Iris pigment epithelial cell (primary cell): ENCODE measurements at regions not wholly inside any gene's neighbourhood (a gene's known extent, or its start where the extent isn't known, plus 50 kb on each side); places are given as distances from the start of the nearest gene placed in this dataset.

ENCODE experiments used
- DNase-seq: peaks from one replicate; pipeline ENCODE4 v3.0.0-alpha.2; 2011; ENCODE audit warnings: low read depth

DNA sequence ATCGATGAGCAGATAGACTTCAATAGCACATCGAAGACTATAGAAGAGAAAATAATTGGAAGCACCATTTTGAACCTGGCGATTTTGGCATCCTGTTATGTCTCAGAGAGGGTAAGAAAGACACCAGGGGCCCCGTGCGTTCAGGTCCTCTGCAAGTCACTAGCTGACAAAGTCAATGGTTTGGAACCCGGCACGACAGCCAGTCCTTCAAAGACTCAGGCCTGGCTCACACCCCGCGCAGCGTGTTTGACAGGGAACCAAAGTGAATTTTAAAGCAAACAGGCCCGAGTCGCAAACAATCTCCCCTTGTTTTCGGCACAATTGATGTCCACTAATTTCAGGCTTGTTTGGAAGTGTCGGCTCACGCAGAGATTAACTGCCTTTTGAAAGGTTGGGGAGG, 716.6 kb downstream of the BRD1 start:
- no peak for DNase-seq

DNA sequence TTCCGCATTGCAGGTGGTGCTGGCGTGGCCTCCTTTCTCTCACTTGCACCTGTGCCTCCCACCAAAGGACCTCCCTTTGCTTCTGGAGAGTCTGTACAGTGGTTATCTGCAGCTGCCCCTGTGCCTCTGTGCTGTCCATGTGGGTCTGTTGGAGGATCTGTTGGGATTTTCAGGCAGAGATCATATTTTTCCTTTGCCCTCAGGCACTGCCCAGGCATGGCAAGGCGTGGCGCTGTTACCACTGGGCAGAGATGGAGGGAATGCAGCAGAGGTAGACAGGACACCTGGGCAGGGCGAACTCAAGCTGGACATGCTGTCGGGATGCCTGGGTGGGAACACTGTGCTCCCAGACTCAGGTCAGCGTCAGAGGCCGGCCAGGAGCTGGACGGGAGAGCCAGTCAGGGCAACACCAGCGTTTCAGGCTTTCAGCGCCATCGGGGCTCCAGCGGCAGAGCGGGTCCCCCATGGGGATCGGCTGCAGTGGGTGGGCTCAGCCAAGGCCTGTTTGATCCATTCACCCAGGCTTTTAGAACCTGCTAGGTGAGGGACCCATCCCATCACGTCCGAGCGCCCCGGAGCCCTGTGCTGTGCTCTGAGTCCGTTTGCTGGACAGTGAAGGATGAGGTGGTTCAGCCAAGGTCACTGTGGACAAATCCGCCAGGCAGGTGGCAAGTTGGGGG, 718.9 kb downstream of the BRD1 start:
- DNase-seq, result no peak

DNA sequence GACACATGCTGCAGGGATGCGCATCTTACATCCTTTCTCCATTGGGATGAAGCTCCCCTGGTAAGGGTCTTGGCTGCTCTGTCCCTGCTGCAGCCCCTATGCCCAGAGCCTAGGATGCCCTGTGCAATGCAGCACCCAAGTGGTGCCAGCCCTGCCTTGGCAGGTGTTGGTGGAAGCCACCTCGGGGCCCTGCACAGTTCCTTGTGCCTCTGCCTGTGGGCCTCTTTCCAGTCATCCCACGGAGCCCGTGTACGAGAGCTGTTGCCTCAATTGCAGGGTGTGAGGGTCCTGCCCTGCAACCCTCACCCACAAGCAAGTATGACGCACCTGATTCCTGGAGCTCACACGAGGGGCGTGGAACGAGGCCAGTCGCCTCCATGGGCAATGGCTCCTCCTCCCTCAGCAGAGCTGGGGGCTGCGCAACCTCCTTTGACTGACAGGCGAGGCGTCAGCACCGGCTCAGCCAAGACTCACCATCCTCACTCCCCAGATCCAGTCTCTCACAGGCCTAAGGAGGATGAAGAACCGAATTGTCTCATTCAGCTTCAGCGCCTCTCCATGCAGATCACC, 719.6 kb downstream of the BRD1 start:
- no peak for DNase-seq

DNA sequence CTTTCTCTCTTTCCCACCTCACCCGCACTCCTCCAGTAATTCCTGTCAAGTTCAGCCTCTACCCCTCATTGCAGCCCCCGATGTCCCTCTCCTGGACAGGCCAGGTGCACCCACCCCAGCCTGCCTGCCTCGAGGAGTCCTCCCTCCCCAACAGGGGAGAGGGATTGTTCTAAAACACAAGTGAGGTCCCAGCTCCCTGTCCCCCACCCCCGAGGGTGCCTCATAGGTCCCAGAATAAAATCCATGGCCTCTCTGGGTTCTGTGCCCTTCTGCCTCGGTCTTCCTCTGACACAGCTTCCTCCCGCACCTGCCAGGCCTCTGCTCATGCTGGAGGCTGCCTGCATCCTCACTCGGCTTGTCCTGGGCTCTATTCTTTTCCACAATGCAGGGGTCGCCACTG, 720.1 kb downstream of the BRD1 start:
- no peak for DNase-seq

DNA sequence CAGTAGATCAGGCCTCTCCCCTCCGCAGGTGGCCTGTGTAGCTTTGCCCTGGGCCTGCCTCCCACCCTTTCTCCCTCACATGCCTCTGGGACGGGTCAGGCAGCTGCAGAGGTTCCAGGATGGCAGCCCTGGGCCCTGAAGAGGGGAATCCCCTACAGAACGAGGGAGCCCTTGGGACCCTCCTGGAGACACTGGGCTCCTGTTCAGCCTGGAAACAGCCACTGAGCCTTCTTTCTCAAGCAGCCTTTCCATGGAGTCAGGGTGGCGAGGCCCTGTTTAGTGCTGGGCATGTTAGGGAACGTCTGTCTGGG, 720.9 kb downstream of the BRD1 start:
- DNase-seq, result no peak

DNA sequence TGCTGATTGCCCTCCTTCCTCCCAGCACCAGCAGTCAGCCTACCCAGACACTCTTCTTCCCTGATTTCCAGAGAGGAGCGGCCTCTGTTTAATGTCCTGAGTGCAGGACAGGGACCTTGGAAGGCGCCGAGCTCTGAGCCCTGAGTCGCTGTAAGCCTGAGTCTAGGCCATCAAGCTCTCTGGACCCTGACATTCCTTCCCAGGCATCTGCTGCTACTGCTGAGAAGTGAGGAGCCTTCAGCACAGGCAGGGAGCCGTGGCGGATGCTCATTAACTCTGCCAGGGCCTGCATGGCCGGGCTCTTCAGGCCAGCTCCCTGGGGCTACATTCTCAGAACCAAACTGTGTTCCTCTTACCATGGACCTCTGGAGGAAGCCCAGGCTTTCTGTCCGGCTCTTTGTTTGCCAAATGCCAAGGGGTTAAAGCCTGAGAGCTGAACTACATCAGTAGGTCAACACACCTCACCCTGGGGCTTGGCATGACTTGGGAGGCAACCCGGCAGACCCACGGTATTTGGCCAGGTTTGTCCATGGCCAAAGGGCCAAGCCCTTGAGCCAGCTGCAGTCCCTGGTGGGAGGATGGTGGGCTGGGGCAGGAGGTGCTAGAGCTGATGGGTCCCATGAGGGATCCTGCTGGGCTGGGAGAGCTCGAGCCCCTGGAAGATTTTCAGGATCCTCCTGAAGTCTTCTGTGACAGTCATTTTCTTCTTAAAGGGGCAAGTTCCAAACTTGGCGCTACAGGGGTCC, 721.4 kb downstream of the BRD1 start:
- DNase-seq, result no peak

DNA sequence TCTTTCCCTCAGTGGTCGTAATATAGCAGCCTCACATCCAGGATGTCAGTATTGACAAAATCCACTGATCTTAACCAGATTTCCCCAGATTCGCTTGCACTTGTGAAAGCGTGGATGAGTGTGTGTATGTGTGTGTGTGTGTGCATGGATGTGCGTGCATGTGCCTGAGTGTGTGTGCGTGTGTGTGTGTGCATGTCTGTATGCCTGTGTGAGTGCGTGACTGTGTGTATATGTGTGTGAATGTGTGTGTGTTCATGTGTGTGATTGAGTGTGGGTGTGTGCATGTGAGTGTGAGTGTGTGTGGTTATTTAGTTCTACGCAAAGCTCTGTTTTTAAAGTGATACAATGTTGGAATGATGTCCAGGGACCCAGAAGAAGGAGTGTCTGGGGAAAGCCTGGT, 723.2 kb downstream of the BRD1 start:
- no peak for DNase-seq

DNA sequence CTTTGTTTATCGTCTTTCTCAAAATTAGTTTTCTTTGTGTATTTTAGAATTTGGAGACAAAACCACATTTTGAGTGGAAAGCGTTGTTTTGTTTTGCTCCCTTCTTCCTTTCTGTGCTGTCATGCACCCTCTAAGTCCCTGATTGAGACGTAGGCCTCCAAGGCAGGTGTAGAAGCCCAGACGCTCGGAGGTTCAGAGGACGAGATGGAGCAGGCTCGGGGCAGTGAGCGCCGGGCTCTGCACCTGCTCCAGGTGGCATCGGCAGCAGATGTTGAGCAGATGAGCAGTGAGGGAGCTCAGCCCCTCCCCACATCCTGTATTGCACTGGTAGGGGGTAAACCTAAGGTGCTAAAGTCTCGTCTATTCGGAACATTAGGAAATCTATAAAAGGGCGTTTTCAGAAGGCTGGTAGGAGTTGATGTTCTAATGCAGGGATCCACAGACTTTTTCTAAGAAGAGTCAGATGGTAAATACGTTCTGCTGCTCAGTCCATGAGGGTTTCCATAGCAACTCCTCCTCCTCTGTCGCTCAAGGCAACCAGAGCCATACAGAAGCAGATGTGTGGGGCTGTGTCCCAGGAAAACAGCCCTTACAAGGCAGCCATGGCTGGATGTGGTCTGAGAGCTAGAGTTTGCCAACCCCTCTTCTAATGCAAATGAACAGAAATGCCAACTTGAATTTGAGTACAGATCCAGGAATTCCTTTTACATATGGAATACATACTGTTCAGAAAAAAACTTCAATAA, 724.2 kb downstream of the BRD1 start:
- no peak for DNase-seq

DNA sequence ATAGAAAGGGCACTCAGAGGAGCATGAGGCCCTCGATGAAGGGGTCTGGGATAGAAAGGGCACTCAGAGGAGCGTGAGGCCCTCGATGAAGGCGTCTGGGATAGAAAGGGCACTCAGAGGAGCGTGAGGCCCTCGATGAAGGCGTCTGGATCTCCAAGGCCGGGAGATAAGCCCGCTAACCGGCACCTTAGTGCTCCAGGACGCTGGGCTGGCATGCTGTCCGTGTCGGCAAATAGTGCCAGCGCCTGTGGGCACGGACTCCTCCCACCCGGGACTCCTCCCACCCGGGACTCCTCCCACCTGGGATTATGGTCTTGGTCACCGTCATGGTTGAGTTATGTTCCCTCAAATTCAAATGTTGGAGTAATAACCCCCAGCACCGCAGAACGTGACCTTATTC, 725.3 kb downstream of the BRD1 start:
- DNase-seq, result no peak

DNA sequence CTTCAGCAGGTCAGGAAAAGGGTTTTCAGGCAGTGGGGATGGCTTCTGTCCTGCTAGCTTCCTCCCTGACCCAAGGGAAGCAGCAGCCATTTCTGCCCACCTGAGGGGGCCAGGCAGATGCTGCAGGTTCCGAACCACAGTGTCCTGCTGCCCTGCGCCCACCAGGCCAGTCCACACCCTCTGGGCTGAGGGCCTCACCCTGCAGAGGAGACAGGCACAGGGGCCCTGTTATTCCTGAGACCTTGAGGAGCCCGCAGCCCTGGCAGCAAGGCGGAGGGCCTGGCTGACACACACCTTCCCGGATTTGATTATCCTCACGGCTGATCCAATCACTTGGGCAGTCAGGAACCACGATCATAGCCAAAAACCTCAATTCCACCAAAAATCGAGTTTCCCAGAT, 725.8 kb downstream of the BRD1 start:
- no peak for DNase-seq

DNA sequence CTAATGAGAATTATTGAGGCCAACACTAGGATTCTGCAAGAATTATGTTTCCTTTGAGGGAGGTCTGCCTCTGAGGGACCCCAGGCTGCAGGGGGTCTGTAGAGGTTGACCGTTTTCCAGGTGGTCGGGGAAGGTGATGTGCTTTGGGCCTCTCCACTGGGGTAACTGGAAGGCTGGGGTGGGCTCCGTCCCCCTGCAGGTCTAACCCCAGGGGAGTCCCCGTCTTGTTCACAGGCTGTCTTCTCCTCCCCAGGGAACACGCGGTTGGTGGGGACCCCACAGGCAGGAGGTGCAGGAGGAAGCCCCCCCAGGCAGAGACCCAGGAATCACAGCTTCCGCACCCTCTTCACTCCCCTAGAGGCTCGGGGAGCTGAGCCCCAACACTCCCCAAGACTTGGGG, 726.4 kb downstream of the BRD1 start:
- no peak for DNase-seq

DNA sequence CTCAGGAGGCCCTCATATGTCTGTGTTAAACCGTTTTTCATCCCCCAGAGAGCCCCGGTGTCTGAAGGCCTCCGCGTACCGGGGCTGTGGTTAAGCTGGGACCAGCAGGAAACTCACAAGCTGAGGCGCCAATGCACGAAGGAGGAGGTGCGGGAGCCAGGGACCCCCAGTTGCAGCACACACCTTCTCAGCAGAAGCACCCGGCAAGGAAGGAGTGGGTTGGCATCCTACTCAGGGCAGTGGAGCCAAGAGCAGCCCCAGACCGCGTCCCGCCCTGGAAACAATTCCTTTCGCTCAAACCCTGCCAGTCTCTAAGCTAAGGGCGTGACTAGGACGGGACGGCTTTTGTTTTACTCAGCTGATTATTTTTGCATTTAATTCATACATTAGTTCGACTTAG, 726.9 kb downstream of the BRD1 start:
- DNase-seq, result no peak

DNA sequence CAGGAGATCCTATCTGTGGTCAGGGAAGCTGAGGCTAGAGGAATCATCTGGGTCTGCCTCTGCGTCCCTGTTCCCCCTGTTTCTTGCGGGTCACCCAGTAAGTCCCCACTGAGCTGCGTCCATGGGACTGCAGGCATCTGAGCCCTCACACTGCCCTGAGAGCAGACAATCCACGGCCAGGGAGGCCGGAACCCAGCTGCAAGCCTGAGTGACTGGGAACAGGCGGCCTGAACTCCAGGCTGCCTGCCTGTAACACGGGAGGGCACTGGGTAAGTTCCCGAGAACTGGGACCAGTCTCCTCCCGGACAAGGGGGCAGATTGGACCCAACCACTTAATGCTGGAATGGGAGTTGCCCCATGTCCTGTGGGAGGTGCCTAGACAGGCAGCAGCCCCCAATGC, 727.4 kb downstream of the BRD1 start:
- no peak for DNase-seq

DNA sequence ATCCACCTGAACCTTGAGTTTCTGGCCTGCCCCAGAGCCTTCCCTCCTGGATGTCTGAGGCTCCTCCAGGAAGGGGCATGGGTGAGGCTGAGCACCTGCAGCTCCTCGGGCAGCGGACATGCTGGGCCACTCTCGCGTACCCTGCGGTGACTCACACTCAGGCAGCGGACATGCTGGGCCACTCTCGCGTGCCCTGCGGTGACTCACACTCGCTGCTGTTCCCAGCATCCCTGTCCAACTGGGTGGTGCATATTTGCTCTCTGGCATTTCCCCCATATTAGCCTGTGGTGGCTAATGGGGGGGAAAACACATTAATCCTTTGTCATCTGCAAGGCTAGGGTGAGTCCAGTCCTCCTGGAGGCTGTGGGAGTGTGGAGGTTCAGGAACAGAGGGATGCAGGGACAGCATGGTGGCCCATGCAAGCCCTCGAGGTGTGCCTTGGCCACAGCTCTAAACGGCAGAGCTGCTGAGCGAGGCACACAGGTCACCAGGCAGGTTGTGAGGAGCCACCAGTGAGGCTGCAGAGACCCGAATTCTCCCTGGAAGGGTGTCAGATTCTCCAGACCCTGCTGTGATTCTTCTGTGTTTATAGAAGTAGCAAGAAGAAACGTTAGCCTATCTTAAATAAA, 728.1 kb downstream of the BRD1 start:
- no peak for DNase-seq

DNA sequence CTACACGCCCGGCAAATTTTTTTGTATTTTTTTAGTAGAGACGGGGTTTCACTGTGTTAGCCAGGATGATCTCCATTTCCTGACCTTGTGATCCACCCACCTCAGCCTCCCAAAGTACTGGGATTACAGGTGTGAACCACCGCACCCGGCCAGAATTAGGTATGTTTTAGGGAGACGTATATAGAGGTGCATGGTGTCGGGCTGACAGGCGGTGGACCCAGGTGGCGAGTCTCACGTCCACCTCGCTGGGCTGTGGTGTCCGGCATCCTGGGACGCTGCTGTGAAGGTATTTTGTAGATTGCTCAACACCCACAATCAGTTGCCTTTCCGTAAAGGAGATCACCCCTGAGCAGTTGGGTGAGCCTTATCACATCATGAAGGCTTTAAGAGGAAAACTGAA, 728.6 kb downstream of the BRD1 start:
- DNase-seq, result no peak

DNA sequence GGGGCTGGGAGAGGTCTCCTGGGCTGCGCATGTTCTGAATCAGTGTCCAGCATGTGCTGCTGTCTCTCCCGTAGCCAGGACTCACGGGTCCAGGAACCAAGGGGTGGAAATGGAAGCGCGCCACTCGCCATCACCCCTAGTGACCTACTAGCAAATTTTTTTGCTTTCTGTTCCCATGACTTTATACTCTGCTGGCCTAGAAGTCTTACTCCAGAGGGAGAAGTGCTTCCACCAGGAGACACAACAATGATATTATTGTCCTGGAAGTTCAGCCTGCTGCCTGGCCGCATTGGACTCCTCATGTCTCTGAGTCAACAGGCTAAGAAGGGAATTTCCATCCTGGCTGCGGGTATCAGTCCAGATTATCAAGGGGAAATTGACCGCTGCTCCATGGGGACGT, 729.7 kb downstream of the BRD1 start:
- DNase-seq, result no peak

DNA sequence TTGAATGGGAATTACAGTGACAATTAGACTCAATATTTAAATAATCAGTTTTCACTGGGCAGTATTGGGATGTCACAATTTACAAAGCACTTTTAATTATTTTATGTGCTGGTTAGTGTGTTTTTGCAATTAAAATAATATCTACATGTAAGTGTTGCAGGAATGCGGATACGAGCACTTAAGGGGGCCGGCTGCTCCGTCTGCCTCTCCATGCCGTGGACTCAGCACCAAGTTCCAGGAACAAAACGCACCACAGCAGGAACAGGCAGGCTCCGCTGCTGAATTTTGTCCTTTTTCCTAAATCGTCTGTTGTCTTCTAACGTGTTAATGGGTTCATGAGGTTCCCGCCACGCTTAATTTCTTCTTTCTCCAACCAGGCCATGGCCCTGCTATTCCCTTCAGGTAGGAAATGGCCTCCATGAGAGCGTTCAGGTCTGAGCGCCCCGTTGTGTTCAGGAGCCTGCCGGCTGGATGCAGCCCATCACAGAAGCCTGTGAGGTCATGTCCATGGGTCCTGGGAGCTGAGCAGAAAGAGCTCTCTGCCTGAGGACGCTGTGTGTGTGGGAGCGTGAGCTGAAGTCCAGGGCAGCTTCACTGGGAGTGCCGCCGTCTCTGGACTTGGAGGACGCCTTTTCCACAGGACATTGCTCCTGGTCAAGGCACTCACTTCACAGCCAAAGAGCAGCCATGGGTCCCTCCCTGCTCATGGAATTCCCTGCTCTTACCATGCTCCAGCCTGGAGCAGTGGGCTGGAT, 730.3 kb downstream of the BRD1 start:
- DNase-seq, result no peak

DNA sequence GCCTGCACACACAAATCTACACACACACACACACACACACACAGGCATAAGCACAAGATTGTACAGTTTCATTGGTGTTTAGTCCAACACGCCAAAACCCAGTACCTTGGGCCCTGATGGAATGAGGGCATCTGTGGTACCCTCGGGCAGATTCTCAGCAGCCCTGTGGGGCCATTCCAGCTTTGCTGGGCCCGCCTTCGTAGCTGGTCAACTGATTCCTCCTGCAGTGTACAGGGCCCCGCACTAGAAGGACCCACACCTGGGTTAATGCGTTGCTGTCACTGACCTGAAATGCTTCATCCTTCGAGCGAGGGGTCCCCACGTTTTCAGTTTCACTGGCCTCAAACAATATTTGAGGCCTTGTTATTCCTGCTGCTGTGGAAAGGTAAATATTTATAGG, 731.2 kb downstream of the BRD1 start:
- no peak for DNase-seq

DNA sequence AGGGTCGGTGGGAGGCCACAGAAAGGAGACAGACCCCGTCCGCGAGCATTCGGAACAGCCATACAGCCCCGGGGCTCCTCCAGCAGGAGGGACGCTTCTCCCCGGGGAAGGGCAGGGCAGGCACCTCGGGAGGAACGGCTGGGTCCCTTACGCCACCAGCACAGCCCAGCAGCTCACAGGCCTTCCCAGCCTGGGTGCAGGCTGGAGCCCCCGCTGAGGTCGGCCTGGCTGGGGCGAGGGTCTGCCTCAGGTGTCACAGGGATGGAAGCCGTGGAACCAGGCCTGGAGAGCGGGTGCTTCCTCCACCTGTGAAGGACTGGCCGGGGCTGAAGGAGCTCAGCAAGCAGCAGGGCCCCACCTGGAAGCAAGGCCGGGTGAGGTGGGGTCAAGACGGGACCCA, 732.3 kb downstream of the BRD1 start:
- DNase-seq, result no peak

DNA sequence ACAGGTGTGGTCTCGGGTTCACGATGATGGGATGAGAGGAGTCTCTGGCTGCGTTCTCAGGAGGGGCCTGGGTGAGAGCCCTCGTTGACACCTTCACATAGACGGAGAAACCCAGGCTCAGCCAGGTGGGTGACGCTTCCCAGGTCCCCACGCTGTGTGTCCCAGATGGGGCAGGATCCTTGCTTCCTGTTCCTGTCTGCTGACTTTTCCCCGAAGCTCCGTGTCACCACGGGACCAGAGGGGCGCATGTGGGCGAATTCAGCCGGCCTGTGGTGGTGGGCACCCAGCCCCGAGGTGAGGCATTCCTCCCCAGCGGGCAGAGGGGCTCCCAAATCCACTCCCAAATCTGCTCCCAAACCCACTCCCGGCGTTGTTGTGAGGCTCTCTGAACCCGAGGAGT, 732.8 kb downstream of the BRD1 start:
- no peak for DNase-seq

DNA sequence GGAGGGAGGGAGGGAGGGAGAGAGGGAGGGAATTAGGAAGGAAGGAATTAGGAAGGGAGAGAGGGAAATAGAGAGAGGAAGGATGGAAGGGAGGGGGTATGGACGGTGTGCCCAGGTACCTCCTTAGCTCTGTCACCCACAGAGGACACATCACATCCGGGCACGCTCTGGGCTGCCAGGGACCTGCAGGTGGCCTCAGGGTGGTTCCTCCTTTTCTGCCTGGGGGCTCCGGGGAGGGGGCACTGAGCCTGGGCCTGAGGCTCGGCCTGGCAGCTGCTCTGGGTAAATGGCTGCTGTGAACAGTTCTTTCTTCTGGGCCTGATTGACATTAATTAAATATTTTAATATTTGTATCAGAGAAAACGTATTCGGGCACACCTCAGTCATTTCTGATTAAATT, 733.5 kb downstream of the BRD1 start:
- no peak for DNase-seq
